K562 (cell line): ENCODE measurements at regions not wholly inside any gene's neighbourhood (a gene's known extent, or its start where the extent isn't known, plus 50 kb on each side); places are given as distances from the start of the nearest gene placed in this dataset.

Source experiments
- ATAC-seq: fragments of 200-7000 bp; cut with Tn5 transposase; 3 replicates; pipeline ENCODE4 v1.9.1; 2020; ENCODE audit warnings: moderate library complexity
- BruUV-seq: library from RNA; stranded (reverse); fragments of 400-500 nt; replicated peaks from 2 replicates; lab custom pipeline; 2021; lab: Mats Ljungman, UMichigan
- CTCF ChIA-PET: fragments of 300-600 bp; formaldehyde crosslinking; extraction: SDS; loops from one replicate; lab custom pipeline; 2021; ENCODE audit warnings: low intra/inter-chr PET ratio; lab: Yijun Ruan, JAX
- POLR2A ChIA-PET: fragments of 300-600, 350-650 bp; sonication (Branson Sonifier 250); formaldehyde crosslinking; extraction: SDS; loops from one replicate; lab custom pipeline; 2021; ENCODE audit warnings: antibody characterized with exemption, inconsistent platforms; lab: Yijun Ruan, JAX
- DNase-seq, 4 experiments: peaks; one replicate each; pipeline versions ENCODE4 v3.0.0 to v3.0.0-alpha.2; 2011 to 2018; ENCODE audit warnings: low spot score in 3 of 4, mixed read lengths in 3 of 4; ENCODE audit errors: extremely low read depth in 1 of 4
- FAIRE-seq: peaks from 2 replicates; lab custom pipeline; 2011; peaks lifted over from hg19 to GRCh38; lab: Jason Lieb, UNC
- H2AFZ ChIP-seq: 2 replicates; pipeline ENCODE4 v1.6.0; 2011; ENCODE audit warnings: low read depth, low read length, control low read depth, inconsistent platforms
- H3K27ac ChIP-seq: fragments of 200-600 bp; 3 replicates; pipeline ENCODE4 v1.8.0; 2011; ENCODE audit warnings: low read depth, mild to moderate bottlenecking, control low read depth, inconsistent platforms, low read length, moderate library complexity, mixed read lengths; ENCODE audit errors: extremely low read depth
- H3K27me3 ChIP-seq, 2 experiments: fragments of 300-600 bp in 1 of 2; 2 replicates in 1 of 2; 3 replicates in 1 of 2; pipeline versions ENCODE4 v1.6.0 to v1.8.0; 2011; ENCODE audit warnings: inconsistent platforms in 2 of 2, low read length in 2 of 2, mild to moderate bottlenecking in 1 of 2, mixed read lengths in 1 of 2, moderate library complexity in 1 of 2; ENCODE audit not compliant: control insufficient read depth in 2 of 2, insufficient read depth in 2 of 2
- H3K36me3 ChIP-seq: fragments of 300-600 bp; 3 replicates; pipeline ENCODE4 v1.8.0; 2011; ENCODE audit warnings: mild to moderate bottlenecking, low read length, inconsistent platforms; ENCODE audit not compliant: control insufficient read depth, insufficient read depth
- H3K4me1 ChIP-seq, 2 experiments: fragments of 200-600 bp in 1 of 2; replicated peaks in 1 of 2; 2 replicates in 1 of 2; 3 replicates in 1 of 2; pipeline versions ENCODE4 v1.5.1 to v1.8.0; 2011; ENCODE audit warnings: inconsistent platforms in 2 of 2, low read length in 2 of 2, mild to moderate bottlenecking in 1 of 2, mixed read lengths in 1 of 2, moderate library complexity in 1 of 2; ENCODE audit not compliant: control insufficient read depth in 2 of 2, insufficient read depth in 2 of 2
- H3K4me2 ChIP-seq: 2 replicates; pipeline ENCODE4 v1.6.1; 2011; ENCODE audit warnings: low read length, control low read depth, inconsistent platforms, mixed read lengths; ENCODE audit not compliant: insufficient read depth
- H3K4me3 ChIP-seq: fragments of 200-600 bp; sonication (generic), shearing (Covaris generic); 2 replicates; pipeline ENCODE4 v1.5.1; 2016; ENCODE audit warnings: control low read depth, inconsistent platforms
- H3K79me2 ChIP-seq: fragments of 200-600 bp; 3 replicates; pipeline ENCODE4 v1.8.0; 2011; ENCODE audit warnings: low read length, inconsistent platforms; ENCODE audit not compliant: control insufficient read depth, insufficient read depth
- H3K9ac ChIP-seq, 2 experiments: 2 replicates each; pipeline versions ENCODE4 v1.6.0 to v1.6.1; 2011; ENCODE audit warnings: low read depth in 2 of 2, low read length in 2 of 2, control low read depth in 1 of 2, inconsistent platforms in 1 of 2, mild to moderate bottlenecking in 1 of 2, mixed read lengths in 1 of 2; ENCODE audit not compliant: insufficient read depth in 1 of 2
- H3K9me1 ChIP-seq: one replicate; pipeline ENCODE4 v1.6.0; 2011; ENCODE audit warnings: inconsistent platforms, mild to moderate bottlenecking, low read length, moderate library complexity; ENCODE audit not compliant: control insufficient read depth, insufficient read depth
- H3K9me3 ChIP-seq: replicated peaks from 2 replicates; pipeline ENCODE4 v1.5.1; 2011; ENCODE audit warnings: low read depth, low read length, inconsistent platforms; ENCODE audit not compliant: control insufficient read depth, insufficient read depth
- H4K20me1 ChIP-seq: replicated peaks from 2 replicates; pipeline ENCODE4 v1.6.1; 2011; ENCODE audit warnings: low read length, inconsistent platforms, mixed read lengths; ENCODE audit not compliant: control insufficient read depth, insufficient read depth
- BCLAF1 ChIP-seq, 2 experiments: fragments of 450-650 bp in 1 of 2; IDR thresholded peaks; 2 replicates each; pipeline ENCODE4 v1.6.1; 2011 to 2017; ENCODE audit warnings: low read depth in 2 of 2, antibody characterized with exemption in 1 of 2, borderline replicate concordance in 1 of 2, low read length in 1 of 2, mild to moderate bottlenecking in 1 of 2, mixed read lengths in 1 of 2; ENCODE audit not compliant: control insufficient read depth in 1 of 2
- C11orf30 ChIP-seq: fragments of 450-650 bp; IDR thresholded peaks from 2 replicates; pipeline ENCODE4 v1.6.1; 2016; ENCODE audit warnings: low read depth, mild to moderate bottlenecking
- E2F6 ChIP-seq, 2 experiments: IDR thresholded peaks; 2 replicates each; pipeline ENCODE4 v1.6.1; 2011; ENCODE audit warnings: borderline replicate concordance in 1 of 2, control low read depth in 1 of 2, low read depth in 1 of 2, low read length in 1 of 2, mild to moderate bottlenecking in 1 of 2, mixed read lengths in 1 of 2, moderate library complexity in 1 of 2; ENCODE audit not compliant: insufficient read depth in 1 of 2, insufficient read length in 1 of 2, poor library complexity in 1 of 2, severe bottlenecking in 1 of 2; ENCODE audit errors: extremely low read depth in 1 of 2
- JUNB ChIP-seq: fragments of 450-650 bp; formaldehyde crosslinking; conservative IDR thresholded peaks from 2 replicates; pipeline ENCODE4 v1.4.0; 2020; ENCODE audit warnings: mild to moderate bottlenecking
- MAZ ChIP-seq, 2 experiments: fragments of 450-650 bp in 1 of 2; sonication (generic) in 1 of 2; formaldehyde crosslinking; IDR thresholded peaks in 1 of 2; conservative IDR thresholded peaks in 1 of 2; 2 replicates each; pipeline versions ENCODE4 v1.4.0 to v1.5.0; 2020; ENCODE audit warnings: mild to moderate bottlenecking in 1 of 2, missing genetic modification reagents in 1 of 2
- MED1 ChIP-seq: sonication (generic); formaldehyde crosslinking; IDR thresholded peaks from 2 replicates; pipeline ENCODE4 v1.8.1; 2023; ENCODE audit warnings: missing genetic modification reagents, borderline replicate concordance
- MEIS2 ChIP-seq: fragments of 450-650 bp; IDR thresholded peaks from 2 replicates; pipeline ENCODE4 v1.6.1; 2014; ENCODE audit warnings: mild to moderate bottlenecking; ENCODE audit not compliant: partially characterized antibody
- NFRKB ChIP-seq: fragments of 450-650 bp; IDR thresholded peaks from 2 replicates; pipeline ENCODE4 v1.6.1; 2016; ENCODE audit warnings: low read depth
- NFXL1 ChIP-seq: fragments of 450-650 bp; formaldehyde crosslinking; IDR thresholded peaks from 2 replicates; pipeline ENCODE4 v1.4.0; 2021; ENCODE audit warnings: mild to moderate bottlenecking
- RBFOX2 ChIP-seq: fragments of 200-400 bp; formaldehyde crosslinking; IDR thresholded peaks from 2 replicates; pipeline ENCODE4 v1.6.1; 2017; ENCODE audit warnings: low read depth, mild to moderate bottlenecking, low read length, moderate library complexity
- ZEB2 ChIP-seq: fragments of 450-650 bp; IDR thresholded peaks from 2 replicates; pipeline ENCODE4 v1.6.1; 2016
- ZNF436 ChIP-seq: fragments of 250-450, 450-650 bp; sonication (Bioruptor Pico); formaldehyde crosslinking; IDR thresholded peaks from 2 replicates; pipeline ENCODE4 v1.7.0; 2020; ENCODE audit warnings: mild to moderate bottlenecking
- ZNF79 ChIP-seq: fragments of 250-450 bp; sonication (Bioruptor Pico); IDR thresholded peaks from 2 replicates; pipeline ENCODE4 v1.4.0; 2020; ENCODE audit warnings: low read depth, mild to moderate bottlenecking, moderate library complexity
- WGBS: fragments of 100-300 bp; shearing (Covaris generic); methylation state at CpG from one replicate; pipeline ENCODE4 v1.1.6; 2016; ENCODE audit warnings: low coverage, mixed read lengths; ENCODE audit not compliant: insufficient coverage; ENCODE audit errors: missing lambda C conversion rate; 5-methylcytosine and 5-hydroxymethylcytosine counted together
- in situ Hi-C: fragments of 300-500 bp; cut with MboI; formaldehyde crosslinking; loops from 4 replicates; pipeline ENCODE4 v1.15.0; 2018; ENCODE audit warnings: inconsistent platforms, mixed read lengths
- intact Hi-C: fragments of 100-400 bp; cut with micrococcal nuclease; formaldehyde crosslinking; loops from 2 replicates; pipeline ENCODE4 v1.14.2; 2022
- TF ChIP-seq, protein P1 (sequence below): IDR thresholded peaks from 2 replicates; pipeline ENCODE4 v1.6.1; 2014; ENCODE audit warnings: antibody characterized with exemption

DNA sequence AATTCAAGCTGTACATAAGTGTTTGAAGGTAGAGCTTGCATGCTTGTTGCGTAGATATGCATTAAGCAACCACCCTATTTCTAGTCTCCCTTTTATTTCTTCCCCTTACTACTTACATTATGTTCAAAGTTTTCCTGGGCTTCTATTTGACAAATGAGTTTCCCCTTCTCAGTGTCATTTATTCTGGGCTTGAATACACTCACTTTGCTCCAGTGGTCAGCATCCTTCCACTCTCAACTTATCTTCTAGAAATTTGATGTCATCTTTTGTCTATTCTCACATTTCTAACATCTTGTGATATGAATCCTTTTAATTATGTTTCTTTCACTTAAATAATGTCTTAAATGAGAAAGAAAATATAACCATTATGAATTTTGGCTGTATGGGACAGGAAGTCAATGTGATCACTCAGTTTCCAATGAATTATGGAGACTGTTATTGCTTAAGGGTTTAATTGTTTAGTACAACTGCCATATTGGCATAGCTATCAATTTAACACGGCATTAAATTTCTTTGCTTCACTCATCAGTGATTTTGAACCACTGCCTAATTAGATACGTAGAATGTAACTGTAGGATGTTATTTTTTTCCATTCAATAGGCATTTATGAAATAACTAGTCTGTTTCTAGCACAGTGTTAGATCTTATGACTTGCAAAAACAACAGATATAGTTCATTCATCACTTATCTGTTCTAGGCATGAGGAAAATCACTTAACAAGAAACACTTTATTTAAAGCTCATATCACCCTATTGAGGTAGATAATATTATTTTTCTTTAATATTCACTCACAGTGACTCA, 105.5 kb upstream of the CDH12 start (continued):
- TF ChIP-seq E2F6 (IDR thresholded peaks at IDR 0.05; ENCODE audit: borderline replicate concordance in 1 of 2, extremely low read depth in 1 of 2, insufficient read depth in 1 of 2, insufficient read length in 1 of 2, low read depth in 1 of 2, low read length in 1 of 2, poor library complexity in 1 of 2, severe bottlenecking in 1 of 2) (no peak), NFRKB (no peak), MAZ (CRISPR knock-in tag; conservative IDR thresholded peaks at IDR 0.05 in 1 of 2, IDR thresholded peaks at IDR 0.05 in 1 of 2) (no peak), MED1 (no peak), ZNF79 (CRISPR knock-in tag) (no peak), ZNF436 (CRISPR knock-in tag) (no peak), JUNB (CRISPR knock-in tag) (no peak), ZEB2 (no peak), RBFOX2 (no peak)

- Histone ChIP-seq H4K20me1 (no peaks in the 10 kb centered on the region), H2AFZ (no peak overlapping the region), H3K79me2 (no peaks in the 10 kb centered on the region), H3K4me1 (no peaks in the 10 kb centered on the region), H3K36me3 (no peaks in the 10 kb centered on the region), H3K9ac (no peak overlapping the region), H3K27me3 (no peaks in the 10 kb centered on the region), H3K27ac (no peak overlapping the region), H3K4me3 (no peak overlapping the region), H3K9me3 (no peaks in the 10 kb centered on the region), H3K4me2 (no peak overlapping the region), H3K9me1 (no peaks in the 10 kb centered on the region)
- in situ Hi-C loops (no loop called here), intact Hi-C loops (no loop called here)
- ChIA-PET CTCF (no interaction called here), POLR2A (no interaction called here)
- no peak for ATAC-seq
- WGBS, result 0% methylated on average over 1 of the region's 1 CpG
- FAIRE-seq, result no peak
- no TSS peak for BruUV-seq
- DNase-seq, result no peak
- TF ChIP-seq C11orf30 (no peak), RBFOX2 (no peak), BCLAF1 (IDR thresholded peaks at IDR 0.05; ENCODE audit: borderline replicate concordance in 1 of 2, control insufficient read depth in 1 of 2, low read depth in 2 of 2, low read length in 1 of 2) (no peak), MEIS2 (no peak), NFXL1 (no peak)
- TF ChIP-seq, protein P1, sequence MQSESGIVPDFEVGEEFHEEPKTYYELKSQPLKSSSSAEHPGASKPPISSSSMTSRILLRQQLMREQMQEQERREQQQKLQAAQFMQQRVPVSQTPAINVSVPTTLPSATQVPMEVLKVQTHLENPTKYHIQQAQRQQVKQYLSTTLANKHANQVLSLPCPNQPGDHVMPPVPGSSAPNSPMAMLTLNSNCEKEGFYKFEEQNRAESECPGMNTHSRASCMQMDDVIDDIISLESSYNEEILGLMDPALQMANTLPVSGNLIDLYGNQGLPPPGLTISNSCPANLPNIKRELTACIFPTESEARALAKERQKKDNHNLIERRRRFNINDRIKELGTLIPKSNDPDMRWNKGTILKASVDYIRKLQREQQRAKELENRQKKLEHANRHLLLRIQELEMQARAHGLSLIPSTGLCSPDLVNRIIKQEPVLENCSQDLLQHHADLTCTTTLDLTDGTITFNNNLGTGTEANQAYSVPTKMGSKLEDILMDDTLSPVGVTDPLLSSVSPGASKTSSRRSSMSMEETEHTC, result no peak
Measured at GRCh38 chr5:22947921-22948320, 94.8 kb upstream of the CDH12 start.
